ENCODE measurements at regions not wholly inside any gene's neighbourhood (a gene's known extent, or its start where the extent isn't known, plus 50 kb on each side); places are given as distances from the start of the nearest gene placed in this dataset.

DNA sequence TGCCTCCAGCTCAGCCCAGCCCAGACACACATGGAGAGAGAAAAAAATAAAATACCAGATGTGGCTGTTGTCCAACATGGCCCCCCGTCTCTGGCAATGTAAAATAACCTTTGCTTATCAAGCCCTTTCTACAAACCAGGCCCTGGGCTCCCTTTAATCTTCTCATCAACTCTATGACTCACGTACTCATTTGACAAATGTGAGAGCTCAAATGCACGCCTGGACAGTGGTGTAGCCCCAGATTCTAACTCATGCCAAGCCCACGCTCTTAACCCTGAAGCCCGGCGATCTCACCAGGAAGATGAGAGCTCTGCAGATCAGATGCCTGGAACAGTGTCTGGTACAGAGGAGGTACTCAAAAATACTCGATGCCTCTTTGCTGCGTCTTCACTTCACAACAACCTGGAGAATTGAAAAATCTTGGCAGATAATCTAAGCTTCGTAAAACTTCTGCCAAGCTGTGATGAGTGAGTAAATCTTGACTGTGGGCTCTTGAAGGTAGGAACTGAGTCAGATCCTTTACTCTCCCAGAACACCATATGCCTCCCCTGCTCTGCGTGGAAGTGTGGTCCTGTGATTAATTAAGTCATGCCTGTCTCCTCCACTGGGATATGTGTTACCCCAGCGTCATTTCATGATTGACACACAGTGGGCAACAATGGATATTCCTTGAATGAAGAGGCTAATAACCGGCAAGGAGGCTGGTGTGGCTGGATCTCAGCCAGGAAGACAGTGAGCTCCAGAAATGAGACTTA lies 102.0 kb upstream of the FSTL4 start:
- no peak for DNase-seq (ENCODE audit: low read depth, low spot score)

DNA sequence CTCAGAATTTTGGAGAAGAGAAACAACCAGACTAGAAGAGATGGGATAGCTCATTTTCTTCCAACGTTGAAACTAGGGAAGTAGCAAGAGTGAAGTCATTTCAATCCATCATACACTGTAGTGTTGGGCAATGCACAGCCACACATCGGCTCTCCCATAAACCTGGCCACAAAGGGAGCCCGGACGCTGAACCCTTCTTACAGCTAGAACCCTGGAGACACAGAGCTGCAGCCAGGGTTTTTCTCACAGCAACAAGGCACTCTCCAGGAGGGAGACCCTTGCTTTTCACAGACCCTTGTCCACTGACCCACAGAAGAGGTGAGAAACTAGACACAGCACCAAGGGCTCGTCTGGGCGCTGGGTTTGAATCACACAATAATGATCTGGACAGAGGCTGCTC lies 101.4 kb upstream of the FSTL4 start:
- DNase-seq (ENCODE audit: low read depth, low spot score), result no peak

DNA sequence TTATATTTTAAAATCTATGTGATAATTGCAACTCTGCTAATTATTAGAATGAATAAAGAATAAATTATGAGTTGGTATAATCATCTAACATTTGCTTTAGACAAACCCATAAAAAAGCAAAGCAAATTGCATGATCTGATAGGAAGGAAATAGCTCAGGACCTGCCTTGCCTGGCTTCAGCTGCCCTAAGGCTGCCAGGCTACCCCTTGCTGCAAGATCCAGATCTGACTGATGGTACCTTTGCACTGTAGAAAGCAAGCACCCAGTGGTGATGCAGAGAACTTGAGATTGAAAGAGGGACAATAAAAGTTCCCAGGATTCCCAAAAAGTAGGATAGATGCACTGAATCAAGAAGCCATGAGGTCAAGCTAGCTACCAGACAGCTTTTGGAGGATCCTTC lies 100.9 kb upstream of the FSTL4 start:
- no peak for DNase-seq (ENCODE audit: low read depth, low spot score)

DNA sequence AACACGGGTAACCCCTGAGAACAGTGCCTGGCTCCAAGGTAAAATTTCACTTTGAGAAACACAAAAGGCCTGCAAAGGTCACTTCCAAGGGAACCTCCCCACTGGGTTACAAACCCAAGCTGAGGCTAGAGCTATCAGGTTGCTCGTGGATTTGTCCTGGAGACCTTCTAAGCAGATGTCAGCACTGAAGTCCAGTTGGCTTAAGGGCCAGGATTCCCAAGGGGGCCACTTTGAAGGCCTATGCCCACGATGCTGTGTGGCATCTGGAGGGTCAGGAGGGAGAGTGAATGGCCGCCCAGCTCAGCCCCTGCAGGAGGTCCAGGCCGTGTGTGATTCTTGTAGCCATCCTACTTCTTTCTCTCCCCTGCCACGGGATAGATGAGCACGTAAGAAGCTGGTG lies 100.2 kb upstream of the FSTL4 start:
- no peak for DNase-seq (ENCODE audit: low read depth, low spot score)

DNA sequence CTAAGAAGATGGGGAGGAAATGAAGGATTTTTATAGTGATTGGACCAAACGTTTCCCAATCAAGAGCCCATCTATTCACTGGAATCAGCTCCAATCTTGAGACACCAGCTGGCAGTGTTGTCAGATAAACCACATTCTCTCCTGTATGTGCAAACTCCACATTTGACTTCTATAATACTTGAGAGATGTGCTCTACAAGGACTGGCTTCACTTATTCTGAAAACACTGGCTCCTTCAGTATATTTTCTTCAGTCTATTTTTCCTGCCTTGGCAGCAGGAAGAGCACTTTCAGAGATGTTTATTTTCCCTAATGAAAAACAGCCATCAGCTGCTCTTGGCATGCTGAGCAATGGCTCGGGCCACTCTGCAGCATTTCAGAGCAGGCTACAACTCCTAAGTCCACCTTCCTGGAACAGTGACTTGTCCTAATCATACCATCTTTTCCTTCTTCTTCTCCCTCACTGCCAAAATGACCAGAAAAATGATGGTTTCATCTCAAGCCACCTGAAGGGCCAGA lies 96.9 kb upstream of the FSTL4 start:
- DNase-seq (ENCODE audit: low read depth, low spot score), result no peak

DNA sequence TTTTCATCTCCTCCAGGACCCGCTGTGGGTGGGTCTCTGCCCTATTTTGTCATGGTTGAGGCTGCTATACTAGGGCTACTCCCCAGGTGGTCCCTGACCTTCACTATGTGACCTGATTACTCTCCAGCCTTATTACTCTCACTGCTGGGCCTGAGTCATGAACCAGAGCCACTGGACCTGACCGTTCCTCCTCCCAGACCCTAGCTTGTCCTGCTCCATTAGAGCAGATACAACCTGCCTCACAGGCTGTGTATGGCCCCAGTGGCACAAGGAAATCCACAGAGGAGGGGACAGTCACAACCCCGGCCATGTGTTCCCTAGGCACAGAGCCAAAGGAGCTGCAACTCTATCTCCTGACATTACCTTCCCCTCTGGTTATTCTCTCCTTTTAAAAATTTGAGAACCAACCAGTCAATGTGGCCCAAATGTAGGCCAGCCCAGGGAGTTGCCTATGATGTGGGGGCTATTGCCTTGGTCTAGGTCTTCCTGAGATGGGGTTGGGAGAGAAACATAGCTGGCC lies 96.0 kb upstream of the FSTL4 start:
- no peak for DNase-seq (ENCODE audit: low read depth, low spot score)

DNA sequence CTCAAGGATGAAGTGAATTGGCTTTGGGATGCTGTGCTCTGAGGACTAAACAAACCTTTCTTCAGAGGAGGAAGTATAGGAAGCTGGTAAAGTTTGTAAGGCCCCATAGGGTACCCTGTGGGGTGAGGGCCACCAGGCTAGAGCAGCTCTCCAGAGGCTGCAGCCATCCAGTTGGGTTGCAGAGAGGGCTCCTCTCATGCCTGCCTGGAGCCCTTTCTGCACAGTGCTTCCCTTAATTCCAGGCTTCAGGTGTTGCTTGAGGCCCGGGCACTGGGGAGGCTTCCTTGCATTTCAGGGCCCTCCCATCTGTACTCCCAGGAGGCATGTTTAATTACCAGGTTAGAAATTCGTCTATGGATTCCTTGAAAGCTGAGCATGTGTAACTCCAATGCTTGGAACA lies 95.3 kb upstream of the FSTL4 start:
- DNase-seq (ENCODE audit: low read depth, low spot score), result no peak

DNA sequence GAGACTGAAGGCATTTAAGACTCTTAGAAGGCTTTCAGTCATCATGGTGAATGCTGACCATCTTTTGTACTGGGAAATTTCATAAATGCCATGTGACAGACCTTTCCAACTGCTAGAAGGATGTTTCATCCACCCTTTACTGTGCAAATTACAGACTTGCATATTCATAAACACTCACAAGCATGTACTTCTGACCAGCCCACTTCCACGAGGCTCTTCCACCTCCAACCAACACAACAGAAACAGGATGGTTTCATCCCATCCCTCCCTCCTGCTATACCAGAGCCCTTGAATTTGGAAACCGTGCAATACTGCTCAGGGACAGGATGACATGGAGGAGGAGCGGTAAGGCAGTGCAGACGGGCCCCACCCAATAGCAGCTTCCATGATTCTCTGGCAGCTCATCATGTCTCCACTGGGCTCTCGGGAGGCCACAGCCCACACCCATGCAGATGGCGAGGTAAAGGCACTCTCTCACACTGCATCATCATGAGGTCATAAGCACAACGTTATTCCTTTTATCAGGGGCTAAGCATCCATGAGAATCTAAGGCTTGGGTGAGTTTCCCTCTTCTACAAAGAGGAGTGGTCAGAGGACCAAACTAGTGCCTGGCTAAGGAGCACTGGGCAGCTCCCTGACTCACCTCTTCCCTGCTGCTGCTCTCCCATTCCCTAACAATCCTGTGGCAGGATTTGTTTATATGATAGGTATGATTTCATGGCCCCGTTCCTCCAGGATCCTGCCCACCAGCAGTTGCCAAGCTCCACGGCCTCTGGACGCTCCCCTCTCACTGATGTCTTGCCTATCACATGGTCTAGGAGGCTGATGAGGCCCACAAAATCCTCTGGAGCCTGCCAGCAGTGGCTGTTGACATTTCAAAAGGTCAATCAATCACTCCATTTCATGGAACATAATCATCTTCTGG lies 94.4 kb upstream of the FSTL4 start:
- no peak for DNase-seq (ENCODE audit: low read depth, low spot score)

DNA sequence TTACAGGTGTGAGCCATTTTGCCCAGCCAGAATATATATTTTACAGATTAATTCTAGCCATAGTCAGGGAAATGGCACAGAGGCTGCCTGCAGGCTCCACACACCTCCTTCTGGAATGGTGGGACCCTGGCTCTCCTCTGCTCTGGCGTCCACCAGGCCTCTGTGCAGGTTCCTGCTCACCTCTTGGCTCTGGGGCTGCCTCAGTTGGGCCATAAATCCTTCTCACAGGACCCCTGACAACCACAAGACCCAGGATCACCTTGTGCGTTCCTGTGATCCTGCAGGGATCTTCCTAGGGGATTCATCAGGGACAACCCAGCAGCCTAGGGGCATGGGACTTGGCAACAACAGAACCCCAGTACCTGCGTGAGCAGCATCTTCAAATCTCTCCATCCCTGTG lies 93.0 kb upstream of the FSTL4 start:
- no peak for DNase-seq (ENCODE audit: low read depth, low spot score)

DNA sequence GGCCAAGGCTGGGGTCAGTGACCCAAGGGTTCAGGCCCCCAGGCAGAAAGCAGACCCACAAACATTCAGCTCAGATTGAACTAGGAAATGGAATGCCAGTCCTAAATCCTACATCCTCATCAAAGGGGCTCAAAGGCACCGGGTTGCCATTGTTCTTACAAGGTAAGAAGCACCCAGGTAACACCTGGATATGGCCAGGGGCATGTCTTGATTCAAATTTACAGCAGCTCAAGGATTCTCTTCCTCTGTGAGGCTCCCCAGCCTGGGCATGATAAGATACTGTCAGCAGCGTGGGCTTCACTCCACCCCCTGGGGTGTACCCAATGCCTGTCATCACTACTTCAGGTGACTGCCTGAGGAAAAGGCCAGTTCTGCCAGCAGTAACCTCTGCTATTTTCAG lies 92.1 kb upstream of the FSTL4 start:
- no peak for DNase-seq (ENCODE audit: low read depth, low spot score)

DNA sequence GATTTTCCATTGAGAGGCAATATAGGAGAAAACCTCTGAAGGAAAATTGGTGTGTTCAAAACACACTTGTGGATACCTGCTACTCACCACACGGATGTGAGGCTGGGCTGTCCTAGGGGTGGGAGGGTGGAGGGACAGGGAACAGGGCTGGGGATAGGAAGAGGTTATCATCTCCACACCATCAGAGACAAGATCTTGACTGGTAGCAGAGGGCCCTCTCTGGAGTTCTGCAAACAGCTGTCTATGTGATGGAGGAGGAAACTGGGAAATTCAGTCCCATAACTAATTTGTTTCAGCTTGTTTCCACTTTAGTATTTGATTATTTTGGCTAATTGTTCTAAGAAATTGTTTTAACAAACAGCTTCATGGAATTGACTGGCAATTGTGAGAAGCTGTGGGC lies 91.6 kb upstream of the FSTL4 start:
- no peak for DNase-seq (ENCODE audit: low read depth, low spot score)

DNA sequence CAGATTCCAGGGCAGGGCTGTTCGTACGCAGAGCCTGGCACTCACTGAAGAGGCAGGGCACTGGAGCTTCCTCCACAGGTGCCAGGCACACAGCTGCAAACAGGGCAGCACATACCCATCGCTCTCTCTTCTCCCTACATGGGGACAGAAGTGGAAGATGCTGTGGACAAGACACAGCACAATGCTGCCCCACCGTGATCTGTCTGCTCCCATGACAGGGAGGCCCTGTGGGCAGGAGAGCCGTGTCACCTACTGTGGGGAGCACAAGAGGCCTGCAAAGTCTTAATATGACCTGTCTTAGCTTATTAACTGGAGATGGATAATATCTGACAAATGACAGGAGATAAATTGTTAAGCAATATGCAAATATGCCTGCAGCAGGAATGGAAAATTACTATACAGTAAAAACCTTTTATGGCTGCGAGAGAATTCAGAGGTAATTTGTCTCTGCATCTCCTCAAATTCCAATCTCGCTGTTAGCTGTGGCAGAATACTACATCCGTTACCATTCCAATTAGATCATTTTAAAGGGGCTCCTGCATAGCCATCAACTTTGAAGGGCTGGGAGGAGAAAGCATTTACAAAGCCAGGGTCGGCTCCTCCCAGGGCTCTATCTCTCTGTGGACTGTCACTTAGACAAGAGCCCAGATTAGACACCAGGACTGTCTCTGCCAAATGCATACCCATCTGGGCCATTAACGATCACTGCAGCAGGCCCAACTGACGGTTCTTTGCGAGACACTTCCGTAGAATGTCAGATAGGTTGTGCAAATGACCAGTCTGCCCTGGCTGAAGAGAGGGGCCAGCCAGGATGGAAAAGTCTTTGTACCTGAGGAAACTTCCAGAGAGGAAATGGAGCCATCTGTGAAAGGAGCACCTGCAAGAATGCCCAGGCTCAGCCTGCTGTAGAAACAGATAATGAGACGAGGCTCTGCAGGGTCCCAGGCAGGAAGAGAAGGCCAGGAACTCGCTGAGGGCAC lies 90.7 kb upstream of the FSTL4 start:
- DNase-seq (ENCODE audit: low read depth, low spot score), result no peak

DNA sequence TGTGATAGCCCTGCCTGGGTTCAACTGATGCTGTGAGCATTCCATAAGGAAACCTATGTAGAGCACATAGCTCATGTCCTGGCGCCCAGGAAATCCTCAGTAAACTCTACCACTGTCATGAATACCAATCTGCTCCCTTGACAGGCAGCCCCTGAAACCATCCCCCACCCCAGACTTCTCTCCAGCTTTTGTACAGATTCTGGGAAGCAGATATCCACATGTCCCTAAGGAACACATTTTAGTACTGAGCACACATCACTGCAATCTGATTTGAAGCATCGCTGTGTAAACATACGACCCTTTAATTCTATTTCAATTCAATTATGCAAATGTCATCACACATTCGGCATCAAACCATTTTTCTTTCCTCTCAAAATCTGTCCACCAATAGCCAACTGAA lies 89.5 kb upstream of the FSTL4 start:
- no peak for DNase-seq (ENCODE audit: low read depth, low spot score)

DNA sequence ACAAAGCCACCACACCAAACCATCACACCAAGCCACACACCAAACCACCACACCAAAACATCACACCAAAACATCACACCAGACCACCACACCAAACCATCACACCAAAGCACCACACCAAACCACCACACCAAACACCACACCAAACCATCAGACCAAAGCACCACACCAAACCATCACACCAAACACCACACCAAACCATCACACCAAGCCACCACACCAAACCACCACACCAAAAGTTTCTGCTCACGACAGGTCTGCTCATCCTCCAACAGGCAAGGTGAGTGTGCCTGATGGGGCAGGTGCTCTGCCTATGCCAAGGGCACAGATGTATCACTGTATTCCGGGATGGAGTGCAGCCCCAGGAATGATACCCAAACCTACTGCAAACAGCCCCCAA lies 87.9 kb upstream of the FSTL4 start:
- DNase-seq (ENCODE audit: low read depth, low spot score), result no peak

DNA sequence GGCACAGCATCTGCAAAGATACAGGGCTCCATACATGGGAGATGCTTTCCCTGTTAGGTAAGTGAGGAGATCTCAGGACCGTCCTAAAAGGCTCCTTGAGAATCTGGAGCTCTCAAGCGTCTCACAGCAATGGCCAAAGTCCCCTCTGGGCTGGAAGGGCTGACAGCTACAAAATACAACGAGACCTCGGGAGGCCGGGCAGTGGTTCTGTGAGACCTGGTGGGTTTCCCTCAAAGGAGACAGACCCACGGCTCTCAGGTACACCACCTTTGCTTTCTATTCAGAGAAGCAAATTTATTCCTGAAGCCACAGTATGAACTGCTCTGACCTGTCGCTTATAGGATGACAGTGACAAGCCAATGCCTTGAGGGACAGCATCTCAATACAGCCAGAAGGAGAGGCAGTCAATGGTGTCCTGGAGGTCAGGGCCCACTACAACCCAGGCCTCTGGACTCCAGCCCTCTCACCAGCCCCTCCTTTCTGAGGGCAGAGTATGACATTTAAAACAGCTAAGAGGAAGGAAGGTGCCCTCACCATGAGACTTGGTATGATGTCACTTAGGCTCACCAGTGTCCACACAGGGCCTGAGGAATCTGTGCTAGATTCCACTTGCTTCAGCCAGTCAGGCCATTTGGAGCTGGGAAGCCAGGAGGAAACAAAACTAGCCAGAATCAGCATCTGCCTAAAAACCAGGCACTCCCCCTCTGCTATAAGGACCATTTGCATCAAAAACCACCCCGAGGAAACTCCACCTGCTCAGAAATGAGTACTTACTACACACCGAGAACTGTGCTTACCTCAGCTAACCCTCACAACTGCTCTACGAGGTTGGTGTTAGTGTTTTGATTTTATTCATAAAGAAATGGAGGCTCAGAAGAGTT lies 86.5 kb upstream of the FSTL4 start:
- DNase-seq (ENCODE audit: low read depth, low spot score), result no peak

DNA sequence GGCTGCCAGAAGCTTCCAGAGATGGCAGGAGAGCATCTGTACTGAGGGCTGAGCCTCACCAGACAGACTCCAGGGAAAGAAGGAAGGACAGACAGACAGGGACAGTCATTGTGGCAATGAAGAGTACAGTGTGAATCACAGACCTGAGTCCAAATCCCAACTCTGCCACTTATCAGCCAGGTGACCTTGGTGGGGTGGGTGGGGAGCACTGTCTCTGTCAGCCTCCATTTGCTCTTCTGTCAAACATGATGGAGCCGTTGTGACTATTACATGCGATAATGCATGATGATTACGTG lies 85.9 kb upstream of the FSTL4 start:
- no peak for DNase-seq (ENCODE audit: low read depth, low spot score)

DNA sequence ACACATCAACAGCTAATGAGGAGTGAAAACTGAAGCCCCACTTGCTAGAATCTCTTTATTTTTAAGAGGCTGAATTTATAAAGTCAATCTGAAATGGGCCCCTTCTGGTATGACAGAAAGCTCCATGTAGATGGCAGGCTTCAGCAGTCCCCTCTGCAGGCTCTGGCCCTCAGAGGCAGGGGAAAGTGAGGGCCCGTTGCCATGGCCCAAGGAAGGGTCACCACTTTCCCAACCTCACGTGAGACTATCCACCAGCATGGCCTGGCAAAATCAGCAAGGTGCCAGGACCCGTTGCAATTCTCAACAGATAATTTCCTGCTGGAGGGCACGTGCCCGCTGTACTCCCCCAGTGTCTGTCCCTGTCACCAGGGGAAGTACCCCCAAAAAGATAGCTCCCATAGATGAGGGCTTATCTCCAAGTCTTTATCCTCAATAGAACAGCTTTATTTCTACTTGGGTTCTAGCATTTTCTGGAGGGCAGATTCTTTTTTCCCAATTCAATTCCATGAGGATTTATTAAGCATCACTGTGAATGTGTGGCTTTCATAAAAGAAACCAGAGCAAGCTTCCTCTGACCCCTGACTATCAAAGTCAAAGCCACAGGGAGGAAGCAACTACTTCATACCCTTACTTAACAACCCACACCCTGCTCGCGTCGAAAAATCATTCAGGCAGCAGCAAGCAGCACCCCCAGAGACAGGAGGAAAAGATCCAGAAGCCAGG lies 85.4 kb upstream of the FSTL4 start:
- DNase-seq (ENCODE audit: low read depth, low spot score), result no peak

DNA sequence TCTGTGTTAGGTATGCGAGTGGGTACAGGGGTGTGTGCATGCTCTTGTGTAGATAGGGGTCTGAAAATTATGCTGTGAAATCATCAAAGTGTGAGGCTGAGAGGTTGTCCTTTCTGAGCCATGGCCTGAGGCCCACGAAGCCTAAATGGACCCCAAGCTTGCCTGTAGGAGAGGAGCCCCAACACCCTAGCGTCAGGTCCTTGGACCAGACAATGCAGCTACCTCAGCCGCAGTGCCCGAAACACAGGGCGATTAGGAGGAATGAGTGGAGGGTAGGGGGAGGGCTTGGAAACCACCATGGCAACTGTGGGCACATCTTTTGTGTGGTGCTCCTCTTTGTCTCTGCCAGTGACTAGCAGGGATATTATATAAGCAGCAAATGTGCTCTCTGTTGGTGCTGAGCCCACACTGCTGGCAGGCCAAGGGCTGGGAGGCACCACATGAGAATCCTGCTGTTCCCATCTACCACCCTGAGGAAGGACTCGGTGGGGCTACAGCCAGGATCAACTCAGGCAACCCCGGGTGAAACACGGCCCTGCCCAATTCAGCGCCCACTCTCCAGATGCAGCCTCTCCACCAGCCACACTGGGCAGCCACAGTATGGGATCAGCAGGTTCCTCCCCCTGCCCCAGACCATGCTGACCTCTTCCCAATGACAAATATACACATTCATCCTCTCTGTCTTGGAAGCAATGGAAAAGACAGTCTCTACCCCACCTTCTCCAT lies 84.6 kb upstream of the FSTL4 start:
- no peak for DNase-seq (ENCODE audit: low read depth, low spot score)

DNA sequence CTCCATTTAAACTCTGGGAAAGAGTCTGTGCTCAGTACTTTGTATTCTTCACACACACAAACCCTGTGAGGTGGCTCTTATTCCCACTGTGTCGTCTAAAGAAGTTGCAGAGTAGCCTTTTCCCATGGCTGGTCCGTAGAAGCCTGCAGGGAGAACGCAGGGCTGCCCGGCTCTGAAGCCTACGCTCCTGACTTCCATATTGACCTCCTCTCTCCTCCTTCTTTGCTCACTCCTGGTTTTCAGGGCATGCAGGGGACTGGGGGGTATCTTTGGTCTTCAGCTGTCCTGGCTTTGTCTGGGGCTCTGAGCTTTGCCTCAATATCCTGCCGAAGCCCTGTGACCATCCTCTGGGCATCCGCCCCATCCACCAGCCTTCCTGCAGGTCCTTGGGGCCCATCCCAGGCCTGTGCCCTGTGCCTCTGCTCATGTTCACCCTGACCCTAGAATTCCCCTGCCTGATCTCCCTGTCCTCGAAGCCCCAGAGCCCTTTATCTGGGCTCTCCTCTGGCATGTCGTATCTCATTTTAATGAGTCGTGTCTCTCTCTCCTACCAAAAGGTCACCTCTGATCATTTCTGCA lies 83.8 kb upstream of the FSTL4 start:
- no peak for DNase-seq (ENCODE audit: low read depth, low spot score)
